ENCODE measurements at regions not wholly inside any gene's neighbourhood (a gene's known extent, or its start where the extent isn't known, plus 50 kb on each side); places are given as distances from the start of the nearest gene placed in this dataset.

DNA sequence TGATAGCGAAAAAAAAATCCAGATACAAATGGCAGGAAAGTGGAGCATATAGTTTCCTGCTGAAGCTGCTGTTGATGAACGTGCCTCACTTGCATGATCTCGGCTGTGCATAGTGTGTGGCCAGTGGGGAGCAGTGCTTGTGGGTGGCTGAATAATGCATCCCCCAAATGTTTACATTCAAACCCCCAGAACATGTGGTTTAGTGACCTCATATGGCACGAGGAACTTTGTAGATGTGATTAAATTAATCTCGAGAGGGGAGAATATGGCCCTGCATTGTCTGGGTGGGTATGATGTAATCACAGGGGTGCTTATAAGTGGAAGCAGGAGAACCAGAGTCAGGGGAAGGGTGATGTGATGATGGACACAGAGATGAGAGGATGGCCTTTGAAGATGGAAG, 425.0 kb downstream of the TMEM121 start:
- TF ChIP-seq, protein P1, sequence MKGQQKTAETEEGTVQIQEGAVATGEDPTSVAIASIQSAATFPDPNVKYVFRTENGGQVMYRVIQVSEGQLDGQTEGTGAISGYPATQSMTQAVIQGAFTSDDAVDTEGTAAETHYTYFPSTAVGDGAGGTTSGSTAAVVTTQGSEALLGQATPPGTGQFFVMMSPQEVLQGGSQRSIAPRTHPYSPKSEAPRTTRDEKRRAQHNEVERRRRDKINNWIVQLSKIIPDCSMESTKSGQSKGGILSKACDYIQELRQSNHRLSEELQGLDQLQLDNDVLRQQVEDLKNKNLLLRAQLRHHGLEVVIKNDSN (IDR thresholded peaks at IDR 0.05) = no peak
- TF ChIP-seq YY1 (IDR thresholded peaks at IDR 0.05; ENCODE audit: low read depth) (no peak), CREB1 (IDR thresholded peaks at IDR 0.05; ENCODE audit: low read depth) (no peak)

DNA sequence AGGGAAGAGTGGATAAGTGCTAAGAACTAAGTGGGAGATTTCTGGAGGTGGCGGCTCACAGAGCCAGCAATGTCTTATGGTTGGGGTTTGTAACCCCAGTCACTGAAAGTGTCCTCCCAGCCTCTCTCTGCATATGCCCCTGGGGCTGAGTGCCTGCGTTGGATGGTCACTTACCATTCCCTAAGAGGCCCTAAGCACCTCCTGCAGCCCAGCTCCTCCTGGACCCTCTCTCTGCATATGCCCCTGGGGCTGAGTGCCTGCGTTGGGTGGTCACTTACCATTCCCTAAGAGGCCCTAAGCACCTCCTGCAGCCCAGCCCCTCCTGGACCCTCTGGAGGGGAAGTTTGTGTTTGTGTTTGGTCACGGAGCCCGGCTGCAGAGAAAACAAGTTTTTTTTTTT, 425.8 kb downstream of the TMEM121 start:
- TF ChIP-seq CREB1 (IDR thresholded peaks at IDR 0.05; ENCODE audit: low read depth) (no peak), CEBPB (IDR thresholded peaks at IDR 0.05) (no peak), TEAD4 (IDR thresholded peaks at IDR 0.05) (no peak), FOXM1 (IDR thresholded peaks at IDR 0.05; ENCODE audit: borderline replicate concordance, low read depth) (no peak), EGR1 (IDR thresholded peaks at IDR 0.05) (no peak)
- TF ChIP-seq, protein P1 (IDR thresholded peaks at IDR 0.05) = no peak
- TF ChIP-seq, protein P2, sequence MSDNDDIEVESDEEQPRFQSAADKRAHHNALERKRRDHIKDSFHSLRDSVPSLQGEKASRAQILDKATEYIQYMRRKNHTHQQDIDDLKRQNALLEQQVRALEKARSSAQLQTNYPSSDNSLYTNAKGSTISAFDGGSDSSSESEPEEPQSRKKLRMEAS (IDR thresholded peaks at IDR 0.05) = no peak

DNA sequence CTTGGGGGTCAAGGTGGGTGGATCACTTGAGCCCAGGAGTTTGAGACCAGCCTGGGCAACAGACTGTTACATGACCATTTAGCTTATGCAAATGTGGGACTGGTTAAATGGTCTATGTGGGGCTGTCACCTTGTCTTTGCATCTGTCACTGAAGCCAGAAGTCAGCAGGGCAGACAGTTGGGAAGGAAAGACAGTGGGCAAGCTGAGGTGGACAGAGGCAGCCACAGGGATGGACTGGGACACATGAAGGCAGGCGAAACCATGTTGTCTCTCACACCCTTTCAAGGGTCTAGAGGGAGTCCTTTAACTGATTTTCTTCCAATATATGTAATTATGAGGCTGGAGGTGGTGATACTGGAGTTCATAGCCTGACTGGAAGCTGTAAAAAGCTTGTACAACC, 426.4 kb downstream of the TMEM121 start:
- TF ChIP-seq NFIC (IDR thresholded peaks at IDR 0.05) (no peak), CREB1 (IDR thresholded peaks at IDR 0.05; ENCODE audit: low read depth) (no peak)
- TF ChIP-seq, protein P1 (IDR thresholded peaks at IDR 0.05) = no peak

GRCh38 chr14:105962532-105962931, 436.1 kb downstream of the TMEM121 start:
- TF ChIP-seq CREB1 (IDR thresholded peaks at IDR 0.05; ENCODE audit: low read depth) (no peak), NFIC (IDR thresholded peaks at IDR 0.05) (no peak), RAD21 (IDR thresholded peaks at IDR 0.05; ENCODE audit: low read depth) (no peak), EGR1 (IDR thresholded peaks at IDR 0.05) (no peak), REST (IDR thresholded peaks at IDR 0.05; ENCODE audit: low read depth) (no peak), FOXM1 (IDR thresholded peaks at IDR 0.05; ENCODE audit: borderline replicate concordance, low read depth) (no peak), TAF1 (IDR thresholded peaks at IDR 0.05; ENCODE audit: low read depth) (no peak), ZBTB7A (IDR thresholded peaks at IDR 0.05; ENCODE audit: low read depth) (no peak), EP300 (IDR thresholded peaks at IDR 0.05; ENCODE audit: borderline replicate concordance) (no peak), TEAD4 (IDR thresholded peaks at IDR 0.05) (no peak), TCF12 (IDR thresholded peaks at IDR 0.05; ENCODE audit: low read depth) (no peak), CEBPB (IDR thresholded peaks at IDR 0.05) (no peak), YY1 (IDR thresholded peaks at IDR 0.05; ENCODE audit: low read depth) (no peak)
- TF ChIP-seq, protein P2 (IDR thresholded peaks at IDR 0.05) = no peak
- TF ChIP-seq, protein P1 (IDR thresholded peaks at IDR 0.05) = no peak

DNA sequence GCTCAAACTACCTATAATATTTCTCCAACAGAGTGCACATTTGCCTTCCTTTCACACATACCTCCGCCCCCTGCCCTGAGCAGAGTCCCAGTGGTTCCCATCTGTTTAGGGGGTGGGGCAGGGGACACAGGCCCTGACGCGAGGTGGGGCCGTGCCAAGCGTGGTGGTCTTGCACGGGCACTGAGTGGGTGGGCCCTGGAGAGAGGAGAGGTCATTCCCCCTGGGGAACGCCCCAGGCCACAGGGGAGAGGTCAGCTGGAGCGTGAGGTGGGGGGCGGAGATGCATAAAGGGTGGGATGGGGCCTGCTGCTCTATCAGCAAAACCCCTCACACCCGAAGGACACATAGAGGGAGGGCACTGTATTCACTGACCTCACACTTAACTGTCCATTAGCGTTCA, 441.9 kb downstream of the TMEM121 start:
- no peak for TF ChIP-seq YY1 (IDR thresholded peaks at IDR 0.05; ENCODE audit: low read depth)
- no peak for TF ChIP-seq EGR1 (IDR thresholded peaks at IDR 0.05)
- no peak for TF ChIP-seq TAF1 (IDR thresholded peaks at IDR 0.05; ENCODE audit: low read depth)
- no peak for TF ChIP-seq RAD21 (IDR thresholded peaks at IDR 0.05; ENCODE audit: low read depth)
- no peak for TF ChIP-seq TCF12 (IDR thresholded peaks at IDR 0.05; ENCODE audit: low read depth)
- no peak for TF ChIP-seq EP300 (IDR thresholded peaks at IDR 0.05; ENCODE audit: borderline replicate concordance)
- no peak for TF ChIP-seq CEBPB (IDR thresholded peaks at IDR 0.05)
- no peak for TF ChIP-seq NFIC (IDR thresholded peaks at IDR 0.05)
- no peak for TF ChIP-seq CREB1 (IDR thresholded peaks at IDR 0.05; ENCODE audit: low read depth)
- TF ChIP-seq FOXM1 (IDR thresholded peaks at IDR 0.05; ENCODE audit: borderline replicate concordance, low read depth) = no peak
- TF ChIP-seq, protein P2 (IDR thresholded peaks at IDR 0.05) = no peak
- TF ChIP-seq TEAD4 (IDR thresholded peaks at IDR 0.05) = no peak
- TF ChIP-seq, protein P1 (IDR thresholded peaks at IDR 0.05) = no peak
- no peak for TF ChIP-seq ZBTB7A (IDR thresholded peaks at IDR 0.05; ENCODE audit: low read depth)
- TF ChIP-seq REST (IDR thresholded peaks at IDR 0.05; ENCODE audit: low read depth) = no peak
